Liver (tissue), 8 donors: ENCODE measurements at regions not wholly inside any gene's neighbourhood (a gene's known extent, or its start where the extent isn't known, plus 50 kb on each side); places are given as distances from the start of the nearest gene placed in this dataset.

ENCODE experiments used
- DNase-seq: peaks from one replicate; pipeline ENCODE4 v3.0.0-alpha.2; 2017; ENCODE audit warnings: low spot score
- H3K27ac ChIP-seq, 2 donors: one replicate each; pipeline ENCODE4 v1.7.0; 2013; ENCODE audit warnings: inconsistent platforms in 2 of 2, low read length in 2 of 2, control low read depth in 1 of 2, low read depth in 1 of 2, mild to moderate bottlenecking in 1 of 2
- H3K27me3 ChIP-seq, 4 donors: one replicate each; pipeline versions ENCODE4 v1.6.1 to v1.7.0; 2013; ENCODE audit warnings: low read length in 3 of 4, inconsistent platforms in 1 of 4, mild to moderate bottlenecking in 1 of 4, moderate library complexity in 1 of 4; ENCODE audit not compliant: control insufficient read depth in 4 of 4, insufficient read depth in 4 of 4
- H3K36me3 ChIP-seq, 4 donors: one replicate each; pipeline versions ENCODE4 v1.6.1 to v1.7.0; 2013; ENCODE audit warnings: low read length in 3 of 4, mild to moderate bottlenecking in 3 of 4, low read depth in 1 of 4, moderate library complexity in 1 of 4; ENCODE audit not compliant: control insufficient read depth in 4 of 4, insufficient read depth in 3 of 4
- H3K4me1 ChIP-seq, 4 donors: one replicate each; pipeline versions ENCODE4 v1.6.1 to v1.7.0; 2013; ENCODE audit warnings: low read length in 3 of 4, mild to moderate bottlenecking in 3 of 4, moderate library complexity in 1 of 4; ENCODE audit not compliant: control insufficient read depth in 4 of 4, insufficient read depth in 4 of 4
- H3K4me3 ChIP-seq, 3 donors: one replicate each; pipeline versions ENCODE4 v1.6.1 to v1.7.0; 2013; ENCODE audit warnings: low read length in 3 of 3, control low read depth in 1 of 3, low read depth in 1 of 3, mild to moderate bottlenecking in 1 of 3
- H3K9ac ChIP-seq, 2 donors: one replicate each; pipeline ENCODE4 v1.7.0; 2013; ENCODE audit warnings: low read length in 2 of 2, mild to moderate bottlenecking in 2 of 2, moderate library complexity in 2 of 2, control low read depth in 1 of 2, low read depth in 1 of 2
- H3K9me3 ChIP-seq, 4 donors: one replicate each; pipeline versions ENCODE4 v1.6.1 to v1.7.0; 2013; ENCODE audit warnings: low read length in 3 of 4; ENCODE audit not compliant: control insufficient read depth in 4 of 4
- EGR1 ChIP-seq, 2 donors: IDR thresholded peaks; 2 replicates each; pipeline ENCODE4 v1.6.1; 2016 to 2018; ENCODE audit warnings: antibody characterized with exemption in 2 of 2, low read depth in 2 of 2
- FOXA1 ChIP-seq: IDR thresholded peaks from 2 replicates; pipeline ENCODE4 v1.6.1; 2016; ENCODE audit warnings: antibody characterized with exemption
- FOXA2 ChIP-seq: IDR thresholded peaks from 2 replicates; pipeline ENCODE4 v1.6.1; 2016; ENCODE audit warnings: antibody characterized with exemption
- GABPA ChIP-seq, 2 donors: IDR thresholded peaks in 1 of 2; conservative IDR thresholded peaks in 1 of 2; 2 replicates each; pipeline ENCODE4 v1.6.1; 2016; ENCODE audit warnings: antibody characterized with exemption in 2 of 2, mild to moderate bottlenecking in 1 of 2, moderate library complexity in 1 of 2
- HNF4A ChIP-seq, 2 donors: conservative IDR thresholded peaks; 2 replicates each; pipeline ENCODE4 v1.6.1; 2016; ENCODE audit warnings: antibody characterized with exemption in 2 of 2, mild to moderate bottlenecking in 2 of 2
- HNF4G ChIP-seq: IDR thresholded peaks from 2 replicates; pipeline ENCODE4 v1.6.1; 2016; ENCODE audit warnings: antibody characterized with exemption
- JUND ChIP-seq, 2 donors: IDR thresholded peaks; 2 replicates each; pipeline ENCODE4 v1.6.1; 2016; ENCODE audit warnings: antibody characterized with exemption in 2 of 2
- MAX ChIP-seq: IDR thresholded peaks from 2 replicates; pipeline ENCODE4 v1.6.1; 2016; ENCODE audit warnings: antibody characterized with exemption
- NR2F2 ChIP-seq: IDR thresholded peaks from 2 replicates; pipeline ENCODE4 v1.6.1; 2016; ENCODE audit warnings: antibody characterized with exemption
- RAD21 ChIP-seq, 2 donors: IDR thresholded peaks; 2 replicates each; pipeline ENCODE4 v1.6.1; 2016; ENCODE audit warnings: antibody characterized with exemption in 2 of 2, mild to moderate bottlenecking in 2 of 2
- RXRA ChIP-seq, 2 donors: IDR thresholded peaks; 2 replicates each; pipeline ENCODE4 v1.6.1; 2017 to 2018; ENCODE audit warnings: antibody characterized with exemption in 2 of 2, mild to moderate bottlenecking in 1 of 2
- SP1 ChIP-seq: IDR thresholded peaks from 2 replicates; pipeline ENCODE4 v1.6.1; 2018; ENCODE audit warnings: antibody characterized with exemption, mild to moderate bottlenecking
- TAF1 ChIP-seq: conservative IDR thresholded peaks from 2 replicates; pipeline ENCODE4 v1.6.1; 2016; ENCODE audit warnings: antibody characterized with exemption, mild to moderate bottlenecking
- YY1 ChIP-seq: IDR thresholded peaks from 2 replicates; pipeline ENCODE4 v1.6.1; 2016; ENCODE audit warnings: antibody characterized with exemption, mild to moderate bottlenecking
- ZBTB33 ChIP-seq: IDR thresholded peaks from 2 replicates; pipeline ENCODE4 v1.6.1; 2016; ENCODE audit warnings: antibody characterized with exemption
- WGBS: extraction: QIAGEN DNeasy Blood & Tissue Kit; methylation state at CpG from one replicate; pipeline ENCODE4 v1.1.7; 2013; 5-methylcytosine and 5-hydroxymethylcytosine counted together
- TF ChIP-seq, protein P1 (sequence below): IDR thresholded peaks from 2 replicates; pipeline ENCODE4 v1.6.1; 2016; ENCODE audit warnings: antibody characterized with exemption
- TF ChIP-seq, protein P2 (sequence below): IDR thresholded peaks from 2 replicates; pipeline ENCODE4 v1.6.1; 2016; ENCODE audit warnings: antibody characterized with exemption, mild to moderate bottlenecking
- TF ChIP-seq, protein P3 (sequence below): fragments of 150-350 bp; IDR thresholded peaks from 2 replicates; pipeline ENCODE4 v1.5.1; 2017; ENCODE audit warnings: improper control_type of control experiment, low read depth, low read length; ENCODE audit not compliant: missing input control
- donor health status: healthy.
- donor health status: healthy.
- donor health status: healthy.
- donor health status: healthy.
- donor health status: healthy.

- Histone ChIP-seq H3K27me3 (peaks cover 0 to 4% (median 0%) of the 10 kb centered on the region in 4 donors), H3K36me3 (no peaks in the 10 kb centered on the region), H3K4me1 (no peaks in the 10 kb centered on the region), H3K9me3 (peaks cover 3 to 5% (median 4%) of the 10 kb centered on the region in 4 donors), H3K27ac (no peak overlapping the region), H3K4me3 (no peak overlapping the region), H3K9ac (no peak overlapping the region)
- no peak for DNase-seq
- WGBS = 92% methylated on average over 5 of the region's 5 CpGs
- TF ChIP-seq RXRA (IDR thresholded peaks at IDR 0.05) (no peak), FOXA1 (no peak), ZBTB33 (no peak), EGR1 (IDR thresholded peaks at IDR 0.05; ENCODE audit: low read depth in 2 of 2) (no peak), RAD21 (IDR thresholded peaks at IDR 0.05) (no peak), HNF4A (conservative IDR thresholded peaks at IDR 0.05) (no peak), NR2F2 (no peak), YY1 (no peak), JUND (IDR thresholded peaks at IDR 0.05) (no peak), TAF1 (no peak), FOXA2 (no peak), SP1 (no peak), GABPA (IDR thresholded peaks at IDR 0.05 in 1 of 2, conservative IDR thresholded peaks at IDR 0.05 in 1 of 2) (no peak), HNF4G (no peak), MAX (no peak)
- TF ChIP-seq, protein P1, sequence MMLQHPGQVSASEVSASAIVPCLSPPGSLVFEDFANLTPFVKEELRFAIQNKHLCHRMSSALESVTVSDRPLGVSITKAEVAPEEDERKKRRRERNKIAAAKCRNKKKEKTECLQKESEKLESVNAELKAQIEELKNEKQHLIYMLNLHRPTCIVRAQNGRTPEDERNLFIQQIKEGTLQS = no peak
- TF ChIP-seq, protein P2, sequence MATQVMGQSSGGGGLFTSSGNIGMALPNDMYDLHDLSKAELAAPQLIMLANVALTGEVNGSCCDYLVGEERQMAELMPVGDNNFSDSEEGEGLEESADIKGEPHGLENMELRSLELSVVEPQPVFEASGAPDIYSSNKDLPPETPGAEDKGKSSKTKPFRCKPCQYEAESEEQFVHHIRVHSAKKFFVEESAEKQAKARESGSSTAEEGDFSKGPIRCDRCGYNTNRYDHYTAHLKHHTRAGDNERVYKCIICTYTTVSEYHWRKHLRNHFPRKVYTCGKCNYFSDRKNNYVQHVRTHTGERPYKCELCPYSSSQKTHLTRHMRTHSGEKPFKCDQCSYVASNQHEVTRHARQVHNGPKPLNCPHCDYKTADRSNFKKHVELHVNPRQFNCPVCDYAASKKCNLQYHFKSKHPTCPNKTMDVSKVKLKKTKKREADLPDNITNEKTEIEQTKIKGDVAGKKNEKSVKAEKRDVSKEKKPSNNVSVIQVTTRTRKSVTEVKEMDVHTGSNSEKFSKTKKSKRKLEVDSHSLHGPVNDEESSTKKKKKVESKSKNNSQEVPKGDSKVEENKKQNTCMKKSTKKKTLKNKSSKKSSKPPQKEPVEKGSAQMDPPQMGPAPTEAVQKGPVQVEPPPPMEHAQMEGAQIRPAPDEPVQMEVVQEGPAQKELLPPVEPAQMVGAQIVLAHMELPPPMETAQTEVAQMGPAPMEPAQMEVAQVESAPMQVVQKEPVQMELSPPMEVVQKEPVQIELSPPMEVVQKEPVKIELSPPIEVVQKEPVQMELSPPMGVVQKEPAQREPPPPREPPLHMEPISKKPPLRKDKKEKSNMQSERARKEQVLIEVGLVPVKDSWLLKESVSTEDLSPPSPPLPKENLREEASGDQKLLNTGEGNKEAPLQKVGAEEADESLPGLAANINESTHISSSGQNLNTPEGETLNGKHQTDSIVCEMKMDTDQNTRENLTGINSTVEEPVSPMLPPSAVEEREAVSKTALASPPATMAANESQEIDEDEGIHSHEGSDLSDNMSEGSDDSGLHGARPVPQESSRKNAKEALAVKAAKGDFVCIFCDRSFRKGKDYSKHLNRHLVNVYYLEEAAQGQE = no peak
Observed at GRCh38 chr16:86171329-86171728, 272.4 kb downstream of the IRF8 start.

- 80% methylated on average over 3 of the region's 3 CpGs for WGBS
- Histone ChIP-seq H3K36me3 (no peaks in the 10 kb centered on the region), H3K4me3 (no peak overlapping the region), H3K4me1 (no peaks in the 10 kb centered on the region), H3K9me3 (no peaks in the 10 kb centered on the region), H3K27me3 (peaks cover 0 to 4% (median 0%) of the 10 kb centered on the region in 4 donors), H3K27ac (no peak overlapping the region), H3K9ac (no peak overlapping the region)
- no peak for DNase-seq
- TF ChIP-seq, protein P3, sequence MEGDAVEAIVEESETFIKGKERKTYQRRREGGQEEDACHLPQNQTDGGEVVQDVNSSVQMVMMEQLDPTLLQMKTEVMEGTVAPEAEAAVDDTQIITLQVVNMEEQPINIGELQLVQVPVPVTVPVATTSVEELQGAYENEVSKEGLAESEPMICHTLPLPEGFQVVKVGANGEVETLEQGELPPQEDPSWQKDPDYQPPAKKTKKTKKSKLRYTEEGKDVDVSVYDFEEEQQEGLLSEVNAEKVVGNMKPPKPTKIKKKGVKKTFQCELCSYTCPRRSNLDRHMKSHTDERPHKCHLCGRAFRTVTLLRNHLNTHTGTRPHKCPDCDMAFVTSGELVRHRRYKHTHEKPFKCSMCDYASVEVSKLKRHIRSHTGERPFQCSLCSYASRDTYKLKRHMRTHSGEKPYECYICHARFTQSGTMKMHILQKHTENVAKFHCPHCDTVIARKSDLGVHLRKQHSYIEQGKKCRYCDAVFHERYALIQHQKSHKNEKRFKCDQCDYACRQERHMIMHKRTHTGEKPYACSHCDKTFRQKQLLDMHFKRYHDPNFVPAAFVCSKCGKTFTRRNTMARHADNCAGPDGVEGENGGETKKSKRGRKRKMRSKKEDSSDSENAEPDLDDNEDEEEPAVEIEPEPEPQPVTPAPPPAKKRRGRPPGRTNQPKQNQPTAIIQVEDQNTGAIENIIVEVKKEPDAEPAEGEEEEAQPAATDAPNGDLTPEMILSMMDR = no peak
- TF ChIP-seq RAD21 (IDR thresholded peaks at IDR 0.05) (no peak), FOXA1 (no peak), FOXA2 (no peak), YY1 (no peak)
Observed at GRCh38 chr16:86175816-86176215, 276.9 kb downstream of the IRF8 start.
